HEK293T (cell line): ENCODE measurements at regions not wholly inside any gene's neighbourhood (a gene's known extent, or its start where the extent isn't known, plus 50 kb on each side); places are given as distances from the start of the nearest gene placed in this dataset.

Experiments used
- HDGF ChIP-seq: fragments of 450-650 bp; IDR thresholded peaks from 2 replicates; pipeline ENCODE4 v1.6.1; 2017; ENCODE audit warnings: antibody characterized with exemption, borderline replicate concordance
- L3MBTL2 ChIP-seq: fragments of 450-650 bp; conservative IDR thresholded peaks from 2 replicates; pipeline ENCODE4 v1.6.1; 2016; ENCODE audit warnings: mild to moderate bottlenecking
- SUZ12 ChIP-seq: fragments of 450-650 bp; IDR thresholded peaks from 2 replicates; pipeline ENCODE4 v1.6.1; 2016; ENCODE audit warnings: mild to moderate bottlenecking

DNA sequence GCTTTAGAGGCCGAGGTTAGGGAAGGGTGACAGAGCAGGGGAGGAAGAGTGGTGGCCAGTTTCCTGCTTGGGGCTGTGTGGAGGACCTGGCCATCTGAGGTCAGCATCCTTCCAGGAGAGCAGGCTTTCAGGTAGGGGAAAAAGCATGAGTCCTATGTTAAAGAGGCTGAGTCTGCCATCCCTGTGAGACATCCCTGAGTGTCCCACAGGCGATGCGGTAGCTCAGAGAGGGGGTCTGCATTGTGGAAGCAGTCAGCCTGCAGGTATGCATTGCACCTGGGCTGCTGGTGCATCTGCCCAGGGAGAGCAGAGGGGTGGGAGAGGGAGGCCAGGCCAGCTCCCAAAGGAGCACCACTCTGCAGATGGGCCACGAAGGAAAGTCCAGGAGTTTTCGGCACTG lies 282.1 kb upstream of the ZNF32 start:
- TF ChIP-seq SUZ12 (no peak), HDGF (no peak), L3MBTL2 (no peak)
